ENCODE measurements at regions not wholly inside any gene's neighbourhood (a gene's known extent, or its start where the extent isn't known, plus 50 kb on each side); places are given as distances from the start of the nearest gene placed in this dataset.
"Not testable (repeated sequence)": the region's sequence is repeated elsewhere in the genome, so short reads cannot be mapped to it uniquely, and the experiment has no call there.

DNA sequence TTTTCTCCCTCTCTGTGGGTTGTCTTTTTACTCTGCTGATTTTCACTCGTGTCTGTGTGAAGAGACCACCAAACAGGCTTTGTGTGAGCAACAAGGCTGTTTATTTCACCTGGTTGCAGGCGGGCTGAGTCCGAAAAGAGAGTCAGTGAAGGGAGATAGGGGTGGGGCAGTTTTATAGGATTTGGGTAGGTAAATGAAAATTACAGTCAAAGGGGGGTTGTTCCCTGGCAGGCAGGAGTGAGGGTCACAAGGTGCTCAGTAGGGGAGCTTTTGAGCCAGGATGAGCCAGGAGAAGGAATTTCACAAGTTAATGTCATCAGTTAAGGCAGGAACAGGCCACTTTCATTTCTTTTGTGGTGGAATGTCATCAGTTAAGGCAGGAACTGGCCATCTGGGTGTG lies 729.6 kb downstream of the TRHDE start:
- not testable (repeated sequence) for DNase-seq (ENCODE audit: low read depth in 2 of 3, low spot score in 2 of 3)

GRCh38 chr12:73002504-73002903 lies 730.3 kb downstream of the TRHDE start:
- not testable (repeated sequence) for DNase-seq (ENCODE audit: low read depth in 2 of 3, low spot score in 2 of 3)

DNA sequence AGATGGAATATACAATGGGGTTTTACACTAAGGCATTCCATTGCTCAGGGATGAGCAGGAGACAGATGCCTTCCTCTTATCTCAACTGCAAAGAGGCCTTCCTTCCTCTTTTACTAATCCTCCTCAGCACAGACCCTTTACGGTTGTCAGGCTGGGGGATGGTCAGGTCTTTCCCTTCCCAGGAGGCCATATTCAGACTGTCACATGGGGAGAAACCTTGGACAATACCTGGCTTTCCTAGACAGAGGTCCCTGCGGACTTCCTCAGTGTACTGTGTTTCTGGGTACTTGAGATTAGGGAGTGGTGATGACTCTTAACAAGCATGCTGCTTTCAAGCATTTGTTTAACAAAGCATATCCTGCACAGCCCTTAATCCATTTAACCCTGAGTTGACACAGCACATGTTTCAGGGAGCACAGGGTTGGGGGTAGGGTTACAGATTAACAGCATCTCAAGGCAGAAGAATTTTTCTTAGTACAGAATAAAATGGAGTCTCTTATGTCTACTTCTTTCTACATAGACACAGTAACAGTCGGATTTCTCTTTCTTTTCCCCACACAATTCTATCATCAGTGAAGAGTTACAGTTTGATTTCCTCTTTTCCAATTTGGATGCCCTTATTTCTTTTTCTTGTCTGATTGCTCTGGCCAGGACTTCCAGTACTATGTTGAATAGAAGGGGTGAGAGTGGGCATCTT lies 737.1 kb downstream of the TRHDE start:
- not testable (repeated sequence) for DNase-seq (ENCODE audit: low read depth in 2 of 3, low spot score in 2 of 3)

DNA sequence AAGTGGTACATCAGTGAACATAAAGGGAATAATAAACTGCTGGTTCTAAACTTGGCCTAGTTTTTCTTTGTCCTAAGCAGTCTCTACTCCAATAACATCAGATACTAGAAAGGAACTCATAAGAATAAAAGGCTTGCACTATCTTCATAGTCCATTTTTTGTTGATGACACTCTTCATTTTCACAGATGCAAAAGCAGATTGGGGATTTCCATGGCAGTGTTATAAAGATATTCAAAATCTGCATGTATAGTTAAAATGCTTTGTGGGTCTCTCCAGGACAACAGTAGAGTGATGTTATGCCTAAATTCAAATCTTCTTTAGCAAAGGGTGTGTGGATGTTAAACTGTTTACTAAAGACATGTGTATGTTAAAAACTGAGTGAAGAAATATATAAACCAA lies 745.8 kb downstream of the TRHDE start:
- no peak for DNase-seq (ENCODE audit: low read depth in 2 of 3, low spot score in 2 of 3)

- DNase-seq (ENCODE audit: low read depth in 2 of 3, low spot score in 2 of 3): no peak
These were observed 781.7 kb downstream of the TRHDE start for GRCh38 chr12:73053893-73054292.

- DNase-seq (ENCODE audit: low read depth in 2 of 3, low spot score in 2 of 3): no peak
These were observed 785.3 kb downstream of the TRHDE start for GRCh38 chr12:73057428-73057827.

DNA sequence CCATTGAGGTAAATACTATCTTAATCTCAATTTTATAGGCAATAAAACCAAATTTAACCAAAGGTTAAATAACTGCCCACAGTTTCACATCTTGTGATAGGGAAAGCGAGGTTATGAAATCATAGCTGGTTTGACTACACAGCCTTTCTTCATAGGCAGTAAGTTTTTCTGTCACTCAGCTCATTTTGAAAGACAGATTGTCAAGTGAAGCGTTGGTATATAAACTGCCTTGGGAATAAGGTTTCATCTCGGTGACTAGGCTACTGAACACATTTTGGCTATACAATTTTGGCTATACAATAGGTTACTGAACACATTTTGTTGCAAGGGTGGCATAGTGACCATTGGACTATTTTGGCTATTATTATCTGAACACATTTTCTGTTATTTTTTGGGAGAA lies 793.7 kb downstream of the TRHDE start:
- DNase-seq (ENCODE audit: low read depth in 2 of 3, low spot score in 2 of 3): no peak

GRCh38 chr12:73067616-73068015 lies 795.4 kb downstream of the TRHDE start:
- DNase-seq (ENCODE audit: low read depth in 2 of 3, low spot score in 2 of 3): no peak

- DNase-seq (ENCODE audit: low read depth in 2 of 3, low spot score in 2 of 3): no peak
These were observed 800.0 kb downstream of the TRHDE start for GRCh38 chr12:73072214-73072613.

DNA sequence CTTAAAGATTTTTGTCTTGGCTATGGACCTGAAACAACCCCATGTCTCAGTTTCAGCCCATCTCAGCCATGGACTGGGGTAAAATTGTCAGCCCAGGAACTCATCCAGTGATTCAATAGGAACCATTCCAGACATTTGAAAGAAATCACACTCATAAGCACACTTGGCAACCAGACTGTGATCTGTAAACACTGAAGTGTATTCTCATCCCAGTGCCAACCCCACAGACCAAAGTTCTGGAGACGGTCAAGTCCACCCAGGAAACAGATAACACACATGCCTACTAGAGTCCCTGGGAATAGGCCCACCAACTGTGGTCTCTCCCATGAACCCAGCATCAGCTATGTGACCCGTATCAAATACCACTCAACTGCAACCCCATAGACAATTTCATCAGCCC lies 804.6 kb downstream of the TRHDE start:
- no peak for DNase-seq (ENCODE audit: low read depth in 2 of 3, low spot score in 2 of 3)

- no peak for DNase-seq (ENCODE audit: low read depth in 2 of 3, low spot score in 2 of 3)
These were observed 811.6 kb downstream of the TRHDE start for GRCh38 chr12:73083736-73084135.

DNA sequence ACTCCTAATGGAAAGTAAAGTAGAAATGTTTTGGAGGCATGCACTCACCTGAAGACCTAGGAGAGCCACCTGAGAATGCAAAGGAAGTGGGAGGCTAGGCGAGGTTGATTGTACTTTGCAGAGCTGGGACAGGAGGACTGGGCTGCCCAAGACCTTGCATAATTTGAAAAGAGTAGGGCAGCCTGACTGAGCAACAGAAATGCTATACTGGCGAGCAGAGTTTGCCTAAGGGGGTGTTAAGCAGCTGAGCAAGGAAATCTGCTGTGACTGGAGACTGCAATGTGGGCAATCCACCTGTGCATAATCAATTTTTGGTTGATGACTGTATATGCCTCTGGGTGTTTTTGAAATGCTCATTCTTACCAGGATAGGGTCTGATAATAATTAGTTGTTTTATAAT lies 834.1 kb downstream of the TRHDE start:
- no peak for DNase-seq (ENCODE audit: low read depth in 2 of 3, low spot score in 2 of 3)

- DNase-seq (ENCODE audit: low read depth in 2 of 3, low spot score in 2 of 3): no peak
These were observed 834.7 kb downstream of the TRHDE start for GRCh38 chr12:73106896-73107295.

- no peak for DNase-seq (ENCODE audit: low read depth in 2 of 3, low spot score in 2 of 3)
These were observed 838.6 kb downstream of the TRHDE start for GRCh38 chr12:73110816-73111215.

DNA sequence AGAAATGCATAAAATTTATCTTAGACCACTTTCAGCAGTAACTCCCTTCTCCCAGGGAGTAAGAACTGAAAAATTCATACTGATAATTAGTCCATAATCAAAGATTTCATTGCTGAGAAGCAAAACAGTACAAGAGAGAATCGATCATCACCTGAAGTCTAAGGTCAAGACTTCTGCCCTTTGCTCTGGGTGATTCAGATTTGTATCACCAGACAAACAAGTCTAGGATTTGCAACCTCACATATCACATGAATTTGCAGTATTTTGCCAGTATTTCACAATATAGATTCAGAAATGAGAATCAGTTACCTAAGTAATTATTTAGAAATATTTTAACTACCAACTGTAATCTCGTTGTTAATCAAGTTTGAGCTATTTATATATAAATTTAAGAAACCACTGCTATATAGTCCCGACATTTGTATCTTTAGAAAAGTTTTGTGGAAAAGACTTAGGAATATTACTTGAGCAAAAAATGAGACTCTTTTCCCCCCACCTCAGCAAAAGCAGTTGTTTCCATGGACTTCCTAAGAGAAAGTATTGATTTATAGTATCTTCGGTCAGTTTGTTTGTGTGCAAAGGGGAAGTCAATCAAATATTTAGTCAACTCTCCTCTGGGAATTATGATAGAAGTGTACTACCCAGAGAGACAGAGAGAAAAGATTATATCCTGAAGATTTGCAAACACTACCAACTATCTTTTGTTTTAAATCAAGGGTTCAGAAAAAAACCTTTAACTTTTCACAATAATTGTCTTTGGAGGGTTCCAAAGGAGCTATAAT lies 840.1 kb downstream of the TRHDE start:
- DNase-seq (ENCODE audit: low read depth in 2 of 3, low spot score in 2 of 3): no peak

DNA sequence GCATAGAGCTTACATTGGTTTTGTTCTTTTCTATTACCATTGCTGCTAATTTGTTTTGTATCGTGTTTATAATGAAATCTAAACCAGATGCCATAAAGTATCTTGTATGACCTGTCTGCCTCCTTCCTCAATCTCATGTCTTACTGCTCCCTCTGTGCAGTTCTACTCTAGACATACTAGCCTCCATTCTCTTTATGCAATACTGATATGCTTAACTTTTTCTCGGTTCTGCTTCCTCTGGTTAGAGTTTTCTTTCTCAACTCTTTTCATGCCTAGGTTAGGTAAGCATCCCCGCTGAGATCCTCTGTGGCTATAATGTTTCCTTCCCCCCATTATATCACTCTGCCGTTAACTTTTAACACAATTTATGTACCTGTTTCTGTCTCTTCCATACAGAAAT lies 852.3 kb downstream of the TRHDE start:
- no peak for DNase-seq (ENCODE audit: low read depth in 2 of 3, low spot score in 2 of 3)

DNA sequence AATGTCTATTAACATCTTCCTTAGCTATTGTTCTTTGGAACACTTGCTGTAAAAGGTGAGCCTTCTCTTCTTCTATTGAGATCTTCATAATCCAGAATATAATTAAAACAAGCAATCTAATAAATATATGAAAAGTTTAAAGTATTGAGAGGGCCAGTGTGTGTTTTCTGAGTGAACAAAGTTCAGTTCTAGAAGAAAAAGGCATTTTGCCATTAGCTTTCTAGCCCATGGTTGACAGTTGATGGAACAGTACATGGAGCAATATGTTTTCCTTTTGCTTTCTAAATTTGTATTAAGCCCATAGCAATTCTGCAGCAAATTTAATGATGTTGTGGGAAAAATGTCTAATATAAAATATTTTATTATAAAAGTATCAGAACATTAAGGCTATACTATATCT lies 853.0 kb downstream of the TRHDE start:
- DNase-seq (ENCODE audit: low read depth in 2 of 3, low spot score in 2 of 3): no peak

DNA sequence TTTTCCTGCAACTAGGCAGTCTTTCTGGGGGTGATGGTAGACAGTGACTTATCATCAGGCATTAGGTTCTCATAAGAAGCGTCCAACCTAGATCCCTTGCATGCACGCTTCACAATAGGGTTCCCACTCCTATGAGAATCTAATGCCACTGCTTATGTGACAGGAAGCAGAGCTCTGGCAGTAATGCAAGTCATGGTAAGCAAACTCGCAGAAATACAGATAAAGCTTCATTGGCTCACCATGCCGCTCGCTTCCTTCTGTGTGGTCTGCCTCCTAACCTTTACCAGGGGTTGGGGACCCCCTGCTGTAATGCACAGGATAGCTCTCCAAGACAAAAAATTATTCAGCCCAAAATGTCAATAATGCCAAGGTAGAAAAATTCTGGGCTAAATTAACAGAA lies 864.2 kb downstream of the TRHDE start:
- peak in 2 of 3 donors; percentile 22 to 71 for DNase-seq (ENCODE audit: low read depth in 2 of 3, low spot score in 2 of 3)

- not testable (repeated sequence) for DNase-seq (ENCODE audit: low read depth in 2 of 3, low spot score in 2 of 3)
These were observed 867.5 kb downstream of the TRHDE start for GRCh38 chr12:73139642-73140041.

DNA sequence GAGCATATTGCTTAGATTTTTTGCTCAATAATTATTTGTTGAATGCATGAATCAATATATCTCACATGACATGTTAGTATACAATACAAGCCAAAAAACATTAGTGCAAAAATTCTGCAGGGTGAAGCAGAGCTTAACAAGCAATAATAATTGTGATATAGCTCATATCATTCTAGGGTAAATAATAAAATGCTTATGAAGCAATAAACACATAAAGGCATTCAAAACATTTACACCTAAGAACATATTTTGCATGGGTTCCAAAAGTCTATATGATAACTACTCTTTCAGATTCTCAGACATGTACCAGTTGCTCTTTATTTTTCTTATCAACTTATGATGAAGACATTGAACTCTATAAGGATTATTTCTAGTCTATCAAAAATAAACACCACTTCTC lies 886.2 kb downstream of the TRHDE start:
- DNase-seq (ENCODE audit: low read depth in 2 of 3, low spot score in 2 of 3): no peak

GRCh38 chr12:73159954-73160353 lies 887.8 kb downstream of the TRHDE start:
- DNase-seq (ENCODE audit: low read depth in 2 of 3, low spot score in 2 of 3): no peak

DNA sequence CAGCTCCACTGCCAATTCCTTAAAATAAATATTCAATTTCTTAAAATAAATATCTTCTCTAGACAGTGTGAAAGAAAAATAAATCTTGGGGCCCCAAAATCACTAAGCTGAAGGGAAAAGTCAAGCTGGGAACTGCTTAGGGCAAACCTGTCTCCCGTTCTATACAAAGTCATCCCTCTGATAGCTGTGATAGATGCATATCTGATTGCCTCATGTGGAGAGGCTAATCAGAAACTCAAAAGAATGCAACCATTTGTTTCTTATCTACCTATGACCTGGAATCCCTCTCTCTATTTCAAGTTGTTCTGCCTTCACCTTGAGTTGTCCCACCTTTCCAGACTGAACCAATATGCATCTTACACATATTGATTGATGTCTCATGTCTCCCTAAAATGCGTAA lies 889.8 kb downstream of the TRHDE start:
- no peak for DNase-seq (ENCODE audit: low read depth in 2 of 3, low spot score in 2 of 3)
